ENCODE measurements at regions not wholly inside any gene's neighbourhood (a gene's known extent, or its start where the extent isn't known, plus 50 kb on each side); places are given as distances from the start of the nearest gene placed in this dataset.

DNA sequence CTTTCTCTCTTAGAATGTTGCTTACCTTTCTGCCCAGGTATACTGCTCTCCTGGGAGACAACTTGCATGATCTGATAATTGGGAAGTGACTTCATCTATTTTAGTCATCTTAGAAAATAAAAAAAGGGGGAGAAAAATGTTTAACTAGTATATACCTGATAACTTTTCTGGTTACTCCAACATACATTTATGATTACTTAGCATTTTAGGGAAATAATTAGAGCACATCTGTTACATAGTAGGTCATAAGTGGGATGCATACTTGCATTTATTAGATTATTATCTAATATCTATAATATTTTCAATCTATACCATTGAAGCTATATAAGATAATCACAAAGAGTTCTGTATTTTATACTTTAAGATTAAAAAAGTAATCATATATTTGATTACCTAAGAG lies 193.9 kb upstream of the EYS start:
- no peaks in the 10 kb centered on the region for H3K27me3 Mint-ChIP-seq (ENCODE audit: unreplicated experiment)
- no peak overlapping the region for H3K4me3 Mint-ChIP-seq (ENCODE audit: low read depth, unreplicated experiment)
- no peak overlapping the region for H3K27ac Mint-ChIP-seq (ENCODE audit: unreplicated experiment)
- intact Hi-C loops (cut with micrococcal nuclease; ENCODE audit: unreplicated experiment) = no loop called here
- H3K9me3 Mint-ChIP-seq (ENCODE audit: low read depth, unreplicated experiment) = peaks cover 10% of the 10 kb centered on the region
- no peaks in the 10 kb centered on the region for H3K4me1 Mint-ChIP-seq (ENCODE audit: low read depth, unreplicated experiment)
- DNase-seq = no peak
- no peaks in the 10 kb centered on the region for H3K36me3 Mint-ChIP-seq (ENCODE audit: insufficient read depth, unreplicated experiment)
- CTCF ChIA-PET = no interaction called here
- no TSS peak for BruUV-seq (replicated peaks)
- TF ChIP-seq, protein P1, sequence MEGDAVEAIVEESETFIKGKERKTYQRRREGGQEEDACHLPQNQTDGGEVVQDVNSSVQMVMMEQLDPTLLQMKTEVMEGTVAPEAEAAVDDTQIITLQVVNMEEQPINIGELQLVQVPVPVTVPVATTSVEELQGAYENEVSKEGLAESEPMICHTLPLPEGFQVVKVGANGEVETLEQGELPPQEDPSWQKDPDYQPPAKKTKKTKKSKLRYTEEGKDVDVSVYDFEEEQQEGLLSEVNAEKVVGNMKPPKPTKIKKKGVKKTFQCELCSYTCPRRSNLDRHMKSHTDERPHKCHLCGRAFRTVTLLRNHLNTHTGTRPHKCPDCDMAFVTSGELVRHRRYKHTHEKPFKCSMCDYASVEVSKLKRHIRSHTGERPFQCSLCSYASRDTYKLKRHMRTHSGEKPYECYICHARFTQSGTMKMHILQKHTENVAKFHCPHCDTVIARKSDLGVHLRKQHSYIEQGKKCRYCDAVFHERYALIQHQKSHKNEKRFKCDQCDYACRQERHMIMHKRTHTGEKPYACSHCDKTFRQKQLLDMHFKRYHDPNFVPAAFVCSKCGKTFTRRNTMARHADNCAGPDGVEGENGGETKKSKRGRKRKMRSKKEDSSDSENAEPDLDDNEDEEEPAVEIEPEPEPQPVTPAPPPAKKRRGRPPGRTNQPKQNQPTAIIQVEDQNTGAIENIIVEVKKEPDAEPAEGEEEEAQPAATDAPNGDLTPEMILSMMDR (IDR thresholded peaks at IDR 0.05; ENCODE audit: unreplicated experiment) = no peak

DNA sequence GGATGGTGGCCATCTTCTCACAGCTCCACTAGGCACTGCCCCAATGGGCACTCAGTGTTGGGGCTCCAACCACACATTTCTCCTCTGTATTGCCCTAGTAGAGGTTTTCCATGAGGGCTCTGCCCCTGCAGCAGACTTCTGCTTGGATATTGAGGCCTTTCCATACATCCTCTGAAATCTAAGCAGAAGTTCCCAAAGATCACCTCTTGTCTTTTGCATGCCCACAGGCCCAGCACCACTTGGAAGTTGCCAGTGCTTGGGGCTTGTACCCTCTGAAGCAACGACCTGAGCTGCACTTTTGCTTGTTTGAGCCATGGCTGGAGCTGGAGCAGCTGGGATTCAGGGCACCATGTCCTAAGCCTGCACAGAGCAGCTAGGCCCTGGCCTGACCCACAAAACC lies 189.1 kb upstream of the EYS start:
- H3K27ac Mint-ChIP-seq (ENCODE audit: unreplicated experiment) = no peak overlapping the region
- intact Hi-C loops (cut with micrococcal nuclease; ENCODE audit: unreplicated experiment) = no loop called here
- no peaks in the 10 kb centered on the region for H3K36me3 Mint-ChIP-seq (ENCODE audit: insufficient read depth, unreplicated experiment)
- H3K4me3 Mint-ChIP-seq (ENCODE audit: low read depth, unreplicated experiment) = no peak overlapping the region
- no TSS peak for BruUV-seq (replicated peaks)
- DNase-seq = no peak
- H3K4me1 Mint-ChIP-seq (ENCODE audit: low read depth, unreplicated experiment) = no peaks in the 10 kb centered on the region
- H3K27me3 Mint-ChIP-seq (ENCODE audit: unreplicated experiment) = no peaks in the 10 kb centered on the region
- TF ChIP-seq, protein P1 (IDR thresholded peaks at IDR 0.05; ENCODE audit: unreplicated experiment) = no peak
- CTCF ChIA-PET = no interaction called here
- H3K9me3 Mint-ChIP-seq (ENCODE audit: low read depth, unreplicated experiment) = peaks cover 7% of the 10 kb centered on the region

DNA sequence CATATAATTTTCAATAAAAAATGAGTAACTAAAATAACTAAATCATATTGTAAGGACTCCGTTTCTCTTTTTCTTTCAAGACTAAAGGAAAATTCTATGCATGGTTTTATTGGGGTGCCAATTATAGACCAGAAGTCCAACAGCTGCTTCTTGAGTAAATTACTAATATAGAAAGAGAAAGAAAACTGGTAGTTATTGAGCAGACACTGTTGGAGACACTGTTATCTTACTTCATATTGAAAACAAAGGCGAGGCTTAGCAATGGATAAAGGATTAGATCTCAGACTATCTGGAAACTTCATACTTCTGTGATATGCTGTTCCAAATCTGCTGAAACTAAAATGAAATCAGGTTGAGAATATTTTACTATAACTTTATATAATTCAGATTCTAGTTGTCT lies 169.6 kb upstream of the EYS start:
- Mint-ChIP-seq H3K36me3 (ENCODE audit: insufficient read depth, unreplicated experiment) (no peaks in the 10 kb centered on the region), H3K4me1 (ENCODE audit: low read depth, unreplicated experiment) (no peaks in the 10 kb centered on the region), H3K27me3 (ENCODE audit: unreplicated experiment) (no peaks in the 10 kb centered on the region), H3K27ac (ENCODE audit: unreplicated experiment) (no peak overlapping the region), H3K9me3 (ENCODE audit: low read depth, unreplicated experiment) (peaks cover 4% of the 10 kb centered on the region), H3K4me3 (ENCODE audit: low read depth, unreplicated experiment) (no peak overlapping the region)
- CTCF ChIA-PET = no interaction called here
- no TSS peak for BruUV-seq (replicated peaks)
- intact Hi-C loops (cut with micrococcal nuclease; ENCODE audit: unreplicated experiment) = no loop called here
- no peak for DNase-seq
- TF ChIP-seq, protein P1 (IDR thresholded peaks at IDR 0.05; ENCODE audit: unreplicated experiment) = no peak

DNA sequence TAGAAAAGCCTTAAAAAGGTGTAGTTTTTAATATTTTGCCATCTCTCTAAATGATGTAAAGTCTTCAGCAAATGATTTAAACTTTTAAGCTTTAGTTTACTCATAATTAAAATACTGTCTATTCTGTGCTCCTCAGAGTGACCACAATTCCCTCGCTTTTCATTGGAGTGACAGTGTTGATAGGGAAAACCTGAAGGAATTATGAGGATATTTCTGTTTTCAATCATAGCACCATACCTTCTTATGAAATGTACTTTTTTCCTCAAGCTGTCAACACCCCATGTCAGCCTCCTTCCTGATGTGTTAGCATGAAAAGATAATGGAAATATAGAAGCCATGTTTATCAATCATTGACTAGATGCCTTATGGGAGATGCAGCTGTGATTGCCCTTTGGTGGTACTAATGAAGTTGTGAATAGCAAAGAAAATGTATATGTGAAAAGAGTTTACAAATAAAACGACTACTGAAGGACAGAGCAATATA lies 145.4 kb upstream of the EYS start:
- peaks cover 12% of the 10 kb centered on the region for H3K9me3 Mint-ChIP-seq (ENCODE audit: low read depth, unreplicated experiment)
- H3K4me3 Mint-ChIP-seq (ENCODE audit: low read depth, unreplicated experiment) = no peak overlapping the region
- no peaks in the 10 kb centered on the region for H3K27me3 Mint-ChIP-seq (ENCODE audit: unreplicated experiment)
- H3K4me1 Mint-ChIP-seq (ENCODE audit: low read depth, unreplicated experiment) = no peaks in the 10 kb centered on the region
- CTCF ChIA-PET = no interaction called here
- no TSS peak for BruUV-seq (replicated peaks)
- DNase-seq = no peak
- no peak overlapping the region for H3K27ac Mint-ChIP-seq (ENCODE audit: unreplicated experiment)
- intact Hi-C loops (cut with micrococcal nuclease; ENCODE audit: unreplicated experiment) = no loop called here
- TF ChIP-seq, protein P1 (IDR thresholded peaks at IDR 0.05; ENCODE audit: unreplicated experiment) = no peak
- H3K36me3 Mint-ChIP-seq (ENCODE audit: insufficient read depth, unreplicated experiment) = no peaks in the 10 kb centered on the region

All from Calu3 (cell line).